ENCODE measurements at regions not wholly inside any gene's neighbourhood (a gene's known extent, or its start where the extent isn't known, plus 50 kb on each side); places are given as distances from the start of the nearest gene placed in this dataset.

GRCh38 chr1:239283216-239283615, 103.2 kb upstream of the CHRM3 start:
- TF ChIP-seq EZH2 (IDR thresholded peaks at IDR 0.05) (no peak), POLR2AphosphoS5 (IDR thresholded peaks at IDR 0.05; ENCODE audit: borderline replicate concordance, low read depth, low read length) (no peak)

Measured in SK-N-MC (cell line).